Stimulated activated CD8-positive, alpha-beta memory T cell treated with anti-CD3 and anti-CD28 coated beads, Interleukin-7, amount 100 ng/mL, for 24 hours (primary cell): ENCODE measurements at regions not wholly inside any gene's neighbourhood (a gene's known extent, or its start where the extent isn't known, plus 50 kb on each side); places are given as distances from the start of the nearest gene placed in this dataset.
A peak's percentile ranks its signal among the peaks of the same experiment; 100 is the strongest.

Experiments
- DNase-seq: peaks from one replicate; pipeline ENCODE4 v3.0.0-alpha.2; 2020; ENCODE audit warnings: low read depth

GRCh38 chr1:34479731-34480130 lies 275.1 kb upstream of the GJB5 start:
- DNase-seq, result no peak

DNA sequence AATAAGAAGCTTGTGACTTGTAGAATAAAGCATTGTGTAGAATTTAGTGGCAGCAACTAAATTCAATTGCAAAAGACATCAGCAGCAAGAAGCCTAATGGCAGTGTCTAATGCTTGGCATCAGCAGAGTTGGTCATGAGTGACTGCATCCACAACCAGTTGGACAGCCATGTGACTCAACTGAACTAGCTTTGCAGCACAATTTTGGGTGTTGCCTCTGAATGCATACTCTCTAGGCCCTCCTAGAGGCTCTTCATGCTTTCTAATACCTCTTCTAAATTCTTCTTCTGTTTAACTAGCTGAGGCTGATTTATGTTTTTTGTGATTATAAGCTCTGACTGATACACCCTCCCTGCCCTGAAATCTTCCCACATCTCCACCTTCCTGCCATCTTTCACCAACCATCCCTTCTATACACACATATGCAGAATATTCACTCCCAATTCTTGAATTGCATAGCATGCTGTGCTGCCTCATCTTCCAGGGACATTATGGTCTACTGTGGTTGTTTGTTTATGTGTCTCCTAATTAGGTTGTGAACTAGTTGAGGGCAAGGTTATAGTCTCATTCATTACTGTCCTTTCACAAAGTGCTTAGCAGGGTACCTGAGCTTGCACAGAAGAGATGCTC lies 266.7 kb upstream of the GJB5 start:
- DNase-seq, result no peak

- DNase-seq, result no peak
Observed at GRCh38 chr1:34500451-34500850, 254.4 kb upstream of the GJB5 start.

GRCh38 chr1:34511802-34512201 lies 243.0 kb upstream of the GJB5 start:
- DNase-seq, result no peak

GRCh38 chr1:34518146-34518699 lies 236.6 kb upstream of the GJB5 start:
- no peak for DNase-seq

- no peak for DNase-seq
Observed at GRCh38 chr1:34520111-34520510, 234.7 kb upstream of the GJB5 start.

GRCh38 chr1:34524783-34525182 lies 230.1 kb upstream of the GJB5 start:
- no peak for DNase-seq

GRCh38 chr1:34529935-34530859 lies 224.7 kb upstream of the GJB5 start:
- no peak for DNase-seq

- DNase-seq, result no peak
Observed at GRCh38 chr1:34532113-34532512, 222.7 kb upstream of the GJB5 start.

DNA sequence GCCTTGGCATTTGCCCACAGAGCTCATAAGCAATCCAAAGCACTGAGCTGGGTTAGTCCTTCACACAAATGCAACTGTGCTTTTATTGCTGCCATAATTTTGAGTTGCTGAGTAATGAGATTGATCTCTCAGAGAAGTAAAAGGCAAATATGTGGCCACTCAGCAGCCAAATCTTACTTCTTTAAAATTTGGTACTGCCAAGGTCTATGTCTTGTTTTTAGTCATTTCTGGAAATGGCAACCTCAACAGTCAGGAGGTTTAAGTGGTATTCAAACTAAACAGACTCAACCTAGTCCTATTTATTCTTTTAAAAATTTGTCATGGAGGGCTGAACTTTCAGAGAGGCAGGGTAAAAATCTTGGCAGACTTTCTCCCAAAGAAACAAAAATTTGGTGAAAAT lies 216.4 kb upstream of the GJB5 start:
- no peak for DNase-seq

DNA sequence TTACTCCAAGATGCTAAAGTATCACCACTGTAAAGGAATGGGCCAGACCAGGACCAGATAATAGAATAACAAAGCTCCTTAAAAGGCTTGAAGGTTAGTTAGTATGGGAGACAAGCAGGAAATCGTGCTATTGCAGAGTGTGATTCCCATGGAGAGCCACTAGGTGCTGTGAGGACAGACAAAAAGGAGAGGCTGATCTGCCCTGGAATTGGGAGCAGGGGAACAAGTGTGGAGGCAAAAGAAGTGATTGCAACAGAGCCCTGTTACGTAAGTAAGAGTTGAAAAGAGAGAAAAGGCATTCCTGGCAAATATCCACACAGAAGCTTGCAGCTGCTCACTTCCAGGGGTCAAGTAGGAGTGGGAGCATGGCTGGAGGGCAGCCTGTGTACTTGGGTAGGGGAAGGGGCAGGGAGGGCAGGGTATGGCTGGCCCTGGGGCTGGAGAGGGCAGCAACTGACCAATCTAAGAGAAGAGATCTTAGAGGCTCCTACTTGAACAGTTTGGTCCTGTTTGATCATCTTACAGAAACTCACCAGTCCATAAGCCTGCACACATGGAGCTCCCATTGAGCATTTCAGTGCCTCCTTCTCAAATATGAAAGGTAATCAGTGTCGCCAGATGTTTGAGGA lies 207.7 kb upstream of the GJB5 start:
- no peak for DNase-seq

DNA sequence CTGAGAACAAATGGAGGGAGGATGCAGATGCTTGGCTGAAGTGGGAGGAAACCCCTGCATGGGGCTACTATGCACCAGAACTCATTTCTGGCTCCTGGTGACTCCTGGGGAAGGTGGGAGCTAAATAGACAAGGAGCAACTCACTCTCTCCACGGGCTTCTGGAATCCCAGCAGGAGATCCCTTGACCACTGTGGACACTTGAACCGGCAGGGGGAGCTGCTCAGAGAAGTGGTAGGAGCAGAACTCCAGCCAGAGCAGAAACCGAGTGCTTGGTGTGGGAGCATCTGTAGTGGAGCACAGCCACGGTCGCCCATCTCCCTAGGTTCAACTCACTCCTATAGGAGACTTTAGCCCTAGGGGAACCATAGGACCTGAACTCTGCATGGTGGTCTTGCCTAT lies 205.6 kb upstream of the GJB5 start:
- no peak for DNase-seq

DNA sequence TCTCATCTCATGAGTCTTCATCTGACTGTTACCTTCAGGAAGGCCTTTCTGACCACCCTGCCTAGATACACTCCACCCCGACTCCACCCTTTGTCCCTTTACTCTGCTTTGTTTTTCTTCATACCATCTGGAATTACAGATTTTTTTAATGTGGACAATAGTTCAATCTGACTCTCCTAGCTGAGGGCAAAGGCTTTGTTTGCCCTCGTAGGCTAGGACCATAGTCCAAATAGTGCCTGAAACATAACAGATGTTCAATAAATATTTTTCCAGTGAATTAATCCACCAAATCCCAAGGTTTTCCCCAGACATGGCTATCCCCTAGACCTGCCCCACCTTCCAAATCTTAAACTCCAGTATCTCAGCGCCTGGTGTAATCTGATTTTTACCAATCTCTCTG lies 176.5 kb upstream of the GJB5 start:
- DNase-seq, result no peak

DNA sequence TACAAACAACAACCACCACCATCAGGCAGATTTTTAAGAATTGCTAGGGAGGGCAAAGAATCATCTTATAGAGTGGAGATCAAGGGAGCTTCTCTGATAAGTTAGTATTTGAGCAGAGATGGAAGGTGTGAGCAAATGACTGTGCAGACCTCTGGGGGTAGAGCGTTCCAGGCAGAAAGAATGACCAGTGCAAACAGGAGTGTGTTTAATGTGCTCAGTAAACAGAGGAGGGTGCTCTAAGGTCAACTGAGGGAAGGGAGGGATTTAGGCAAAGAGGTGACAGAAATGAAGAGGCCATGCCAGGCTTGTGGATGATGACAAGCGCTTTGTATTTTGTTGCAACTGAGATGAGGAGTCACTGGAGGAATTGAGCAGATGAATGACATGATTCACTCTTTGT lies 172.5 kb upstream of the GJB5 start:
- DNase-seq, result no peak

- DNase-seq, result no peak
Observed at GRCh38 chr1:34587761-34588160, 167.1 kb upstream of the GJB5 start.

GRCh38 chr1:34590211-34590623 lies 164.6 kb upstream of the GJB5 start:
- DNase-seq, result no peak

- no peak for DNase-seq
Observed at GRCh38 chr1:34591751-34592629, 162.9 kb upstream of the GJB5 start.

DNA sequence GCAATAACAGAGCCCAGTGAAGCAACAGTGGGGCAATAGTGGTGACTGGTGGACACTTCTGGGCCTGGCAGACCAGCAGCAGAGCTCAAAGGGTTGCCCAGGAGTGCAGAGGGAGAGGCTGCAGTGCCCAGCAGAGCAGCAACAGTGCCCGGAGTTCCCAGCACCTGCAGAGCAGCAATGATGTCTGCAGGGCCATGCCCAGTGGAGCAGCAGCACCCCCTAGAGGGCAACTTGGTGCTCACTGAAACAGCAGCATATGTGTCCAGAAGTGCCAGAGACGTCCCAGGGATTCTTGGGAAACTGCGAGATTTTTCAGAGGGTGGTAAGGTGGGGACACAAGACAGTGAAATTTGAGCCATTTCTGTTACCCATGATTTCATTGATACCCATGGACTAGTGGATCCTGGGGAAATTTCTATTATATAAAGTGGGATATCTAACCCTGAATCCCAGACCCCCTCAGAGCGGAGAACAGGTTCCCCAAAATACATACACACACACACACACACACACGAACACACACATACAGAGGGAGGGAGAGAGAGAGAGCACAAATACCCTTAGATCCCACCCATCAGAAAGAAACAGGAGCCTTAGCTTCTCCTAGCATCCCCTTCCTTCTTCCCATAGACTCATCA lies 156.9 kb upstream of the GJB5 start:
- DNase-seq, result peak; percentile 33

DNA sequence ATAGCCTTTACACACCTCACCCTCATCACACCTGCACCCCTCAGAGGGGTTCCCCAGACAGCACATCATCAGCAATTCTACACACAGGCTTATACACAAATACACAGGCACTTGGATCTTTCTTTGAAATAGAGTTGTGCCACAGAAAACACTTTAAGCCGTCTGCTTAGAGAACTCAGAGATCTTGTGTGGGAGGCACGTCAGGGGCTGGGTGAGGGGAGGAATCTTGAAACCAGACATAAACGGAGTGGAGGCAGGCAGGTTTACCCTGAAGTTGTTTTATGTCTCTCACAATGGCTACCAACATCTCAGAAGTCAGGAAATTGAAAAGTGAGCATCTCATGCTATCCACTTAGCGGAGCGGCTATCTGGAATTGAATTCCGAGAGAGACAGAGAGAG lies 151.9 kb upstream of the GJB5 start:
- DNase-seq, result no peak

- no peak for DNase-seq
Observed at GRCh38 chr1:34603594-34603993, 151.3 kb upstream of the GJB5 start.

- DNase-seq, result no peak
Observed at GRCh38 chr1:34606504-34606903, 148.3 kb upstream of the GJB5 start.
